T-helper 2 cell (primary cell): ENCODE measurements at regions not wholly inside any gene's neighbourhood (a gene's known extent, or its start where the extent isn't known, plus 50 kb on each side); places are given as distances from the start of the nearest gene placed in this dataset.

Experiments used
- DNase-seq, 5 experiments: peaks; one replicate each; pipeline versions ENCODE4 v3.0.0 to v3.0.0-alpha.2; 2012 to 2022

- DNase-seq, result no peak
Observed at GRCh38 chr20:37596890-37597536, 69.3 kb upstream of the BLCAP start.

GRCh38 chr20:37596168-37596567 lies 68.5 kb upstream of the BLCAP start:
- DNase-seq, result no peak

- DNase-seq, result no peak
Observed at GRCh38 chr20:37593710-37594109, 66.0 kb upstream of the BLCAP start.

GRCh38 chr20:37590938-37591490 lies 63.3 kb upstream of the BLCAP start:
- no peak for DNase-seq

GRCh38 chr20:37586078-37586477 lies 58.4 kb upstream of the BLCAP start:
- DNase-seq, result no peak

GRCh38 chr20:37584238-37584807 lies 56.6 kb upstream of the BLCAP start:
- DNase-seq, result no peak

- no peak for DNase-seq
Observed at GRCh38 chr20:37581246-37581645, 53.6 kb upstream of the BLCAP start.

- DNase-seq, result no peak
Observed at GRCh38 chr20:37580069-37580468, 52.4 kb upstream of the BLCAP start.

- DNase-seq, result no peak
Observed at GRCh38 chr20:37579106-37579505, 51.4 kb upstream of the BLCAP start.

GRCh38 chr20:37577981-37578380 lies 50.3 kb upstream of the BLCAP start:
- no peak for DNase-seq
